Glutamatergic neuron (in vitro differentiated cells): ENCODE measurements at regions not wholly inside any gene's neighbourhood (a gene's known extent, or its start where the extent isn't known, plus 50 kb on each side); places are given as distances from the start of the nearest gene placed in this dataset.

Source experiments
- DNase-seq: peaks from one replicate; pipeline ENCODE4 v3.0.0; 2022
- H3K27ac Mint-ChIP-seq: one replicate; pipeline ENCODE4 v1.8.0; 2020; ENCODE audit warnings: mild to moderate bottlenecking, mixed read lengths, inconsistent platforms; ENCODE audit not compliant: unreplicated experiment
- H3K27me3 Mint-ChIP-seq: one replicate; pipeline ENCODE4 v1.8.0; 2020; ENCODE audit warnings: mild to moderate bottlenecking, moderate library complexity, mixed read lengths, inconsistent platforms; ENCODE audit not compliant: unreplicated experiment
- H3K36me3 Mint-ChIP-seq: one replicate; pipeline ENCODE4 v1.8.0; 2020; ENCODE audit warnings: mild to moderate bottlenecking, mixed read lengths, inconsistent platforms; ENCODE audit not compliant: unreplicated experiment
- H3K4me1 Mint-ChIP-seq: one replicate; pipeline ENCODE4 v1.8.0; 2020; ENCODE audit warnings: mild to moderate bottlenecking, low read depth, mixed read lengths, inconsistent platforms; ENCODE audit not compliant: unreplicated experiment
- H3K4me3 Mint-ChIP-seq: one replicate; pipeline ENCODE4 v1.8.0; 2020; ENCODE audit warnings: mild to moderate bottlenecking, mixed read lengths, inconsistent platforms; ENCODE audit not compliant: unreplicated experiment
- H3K9me3 Mint-ChIP-seq: one replicate; pipeline ENCODE4 v1.8.0; 2020; ENCODE audit warnings: mild to moderate bottlenecking, moderate library complexity, mixed read lengths, inconsistent platforms; ENCODE audit not compliant: unreplicated experiment
- TF ChIP-seq, protein P1 (sequence below): fragments of 200-600 bp; sonication (generic); IDR thresholded peaks from one replicate; pipeline ENCODE4 v1.5.0; 2021; ENCODE audit not compliant: partially characterized antibody, unreplicated experiment

DNA sequence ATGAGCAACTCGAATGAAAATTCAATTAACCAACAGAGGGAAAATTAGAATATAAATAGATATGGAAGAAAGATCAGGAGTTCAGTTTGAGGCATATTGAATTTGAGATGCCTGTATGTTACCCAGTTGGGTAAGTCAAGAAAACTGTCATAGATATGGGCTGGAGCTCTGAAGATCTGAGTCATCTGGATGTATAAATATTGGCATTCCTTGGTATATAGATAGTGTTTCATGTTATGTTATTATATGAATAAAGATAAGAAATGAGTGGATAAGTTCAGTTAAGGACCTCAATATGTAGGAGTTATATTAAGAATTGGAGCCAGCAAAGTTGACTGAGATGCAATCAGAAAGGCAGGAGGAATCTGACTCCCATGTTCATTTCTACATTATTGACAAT is 543.6 kb upstream of the SMIM31 start:
- peaks cover 2% of the 10 kb centered on the region for H3K4me1 Mint-ChIP-seq
- DNase-seq: no peak
- H3K4me3 Mint-ChIP-seq: no peak overlapping the region
- no peaks in the 10 kb centered on the region for H3K36me3 Mint-ChIP-seq
- no peak overlapping the region for H3K27ac Mint-ChIP-seq
- H3K9me3 Mint-ChIP-seq: peaks cover 1% of the 10 kb centered on the region
- TF ChIP-seq, protein P1, sequence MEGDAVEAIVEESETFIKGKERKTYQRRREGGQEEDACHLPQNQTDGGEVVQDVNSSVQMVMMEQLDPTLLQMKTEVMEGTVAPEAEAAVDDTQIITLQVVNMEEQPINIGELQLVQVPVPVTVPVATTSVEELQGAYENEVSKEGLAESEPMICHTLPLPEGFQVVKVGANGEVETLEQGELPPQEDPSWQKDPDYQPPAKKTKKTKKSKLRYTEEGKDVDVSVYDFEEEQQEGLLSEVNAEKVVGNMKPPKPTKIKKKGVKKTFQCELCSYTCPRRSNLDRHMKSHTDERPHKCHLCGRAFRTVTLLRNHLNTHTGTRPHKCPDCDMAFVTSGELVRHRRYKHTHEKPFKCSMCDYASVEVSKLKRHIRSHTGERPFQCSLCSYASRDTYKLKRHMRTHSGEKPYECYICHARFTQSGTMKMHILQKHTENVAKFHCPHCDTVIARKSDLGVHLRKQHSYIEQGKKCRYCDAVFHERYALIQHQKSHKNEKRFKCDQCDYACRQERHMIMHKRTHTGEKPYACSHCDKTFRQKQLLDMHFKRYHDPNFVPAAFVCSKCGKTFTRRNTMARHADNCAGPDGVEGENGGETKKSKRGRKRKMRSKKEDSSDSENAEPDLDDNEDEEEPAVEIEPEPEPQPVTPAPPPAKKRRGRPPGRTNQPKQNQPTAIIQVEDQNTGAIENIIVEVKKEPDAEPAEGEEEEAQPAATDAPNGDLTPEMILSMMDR: no peak
- peaks cover 4% of the 10 kb centered on the region for H3K27me3 Mint-ChIP-seq

DNA sequence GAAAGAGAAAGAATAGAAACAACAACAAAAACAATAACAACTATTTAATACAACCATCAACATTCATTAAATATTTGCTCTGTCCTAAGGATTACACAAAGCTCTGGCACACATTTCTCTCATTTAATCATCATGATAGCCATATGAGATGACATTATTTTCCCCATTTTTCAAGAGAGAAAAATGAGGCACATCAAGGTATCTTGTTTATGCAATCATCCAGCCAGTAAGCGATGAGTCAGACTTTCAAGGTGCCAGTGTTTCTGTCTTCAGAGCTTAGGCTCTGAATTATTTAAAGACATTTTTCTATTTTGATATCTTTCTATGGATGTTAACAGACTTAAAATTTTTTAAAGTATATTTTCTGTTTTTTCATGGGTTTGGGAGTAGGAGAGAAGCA is 541.8 kb upstream of the SMIM31 start:
- Mint-ChIP-seq H3K4me3 (no peak overlapping the region), H3K27me3 (peaks cover 4% of the 10 kb centered on the region), H3K9me3 (peaks cover 1% of the 10 kb centered on the region), H3K27ac (no peak overlapping the region), H3K36me3 (no peaks in the 10 kb centered on the region), H3K4me1 (peaks cover 3% of the 10 kb centered on the region)
- DNase-seq: no peak
- TF ChIP-seq, protein P1: no peak

DNA sequence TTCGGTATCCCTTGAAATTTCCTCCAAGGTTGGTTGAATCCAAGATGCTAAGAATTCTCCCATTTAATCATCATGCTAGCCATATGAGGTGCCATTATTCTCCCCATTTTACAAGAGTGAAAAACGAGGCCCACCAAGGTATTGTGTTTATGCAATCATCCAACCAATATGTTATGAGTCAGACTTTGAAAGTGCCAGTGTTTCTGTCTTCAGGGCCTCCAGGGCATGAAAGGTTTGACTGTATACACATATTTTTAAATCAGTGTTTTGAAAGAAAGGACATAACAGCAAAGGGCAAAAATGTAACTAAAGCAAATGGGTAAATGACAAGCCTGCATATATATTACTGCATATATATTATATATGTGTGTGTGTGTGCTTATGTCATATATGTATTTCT is 541.2 kb upstream of the SMIM31 start:
- Mint-ChIP-seq H3K36me3 (no peaks in the 10 kb centered on the region), H3K9me3 (peaks cover 1% of the 10 kb centered on the region), H3K4me3 (no peak overlapping the region), H3K27ac (no peak overlapping the region), H3K27me3 (peaks cover 2% of the 10 kb centered on the region), H3K4me1 (peaks cover 3% of the 10 kb centered on the region)
- DNase-seq: no peak
- TF ChIP-seq, protein P1: no peak

DNA sequence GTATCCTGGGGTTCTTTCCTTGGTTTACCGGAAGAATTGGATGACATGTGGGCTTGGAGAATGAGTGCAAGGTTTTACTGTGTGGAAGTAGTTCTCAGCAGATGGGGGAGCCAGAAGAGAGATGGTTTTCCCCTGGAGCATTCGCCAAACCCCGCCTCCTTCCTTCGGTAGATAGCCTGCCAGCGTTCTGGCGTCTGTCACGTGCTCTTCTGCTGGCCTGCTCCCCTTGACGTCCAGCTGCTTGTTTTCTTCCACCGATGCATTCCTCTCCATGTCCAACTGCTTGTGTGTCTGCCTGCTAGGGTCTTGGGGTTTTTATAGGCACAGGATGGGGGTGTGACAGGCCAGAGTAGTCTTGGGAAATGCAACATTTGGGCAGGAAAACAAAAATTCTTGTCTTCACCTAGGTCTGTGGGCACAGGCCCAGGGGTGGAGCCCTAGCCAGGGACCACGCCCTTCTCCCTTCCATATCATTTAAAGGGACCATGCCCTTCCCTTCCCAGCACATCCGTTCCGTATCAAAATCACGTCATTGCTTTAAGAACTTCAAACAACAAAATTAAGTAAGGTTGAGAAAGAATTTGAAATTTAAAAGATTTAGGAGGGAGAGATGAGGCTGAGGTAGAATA is 538.7 kb upstream of the SMIM31 start:
- H3K27ac Mint-ChIP-seq: peak overlapping the region; percentile 64
- no peaks in the 10 kb centered on the region for H3K36me3 Mint-ChIP-seq

DNA sequence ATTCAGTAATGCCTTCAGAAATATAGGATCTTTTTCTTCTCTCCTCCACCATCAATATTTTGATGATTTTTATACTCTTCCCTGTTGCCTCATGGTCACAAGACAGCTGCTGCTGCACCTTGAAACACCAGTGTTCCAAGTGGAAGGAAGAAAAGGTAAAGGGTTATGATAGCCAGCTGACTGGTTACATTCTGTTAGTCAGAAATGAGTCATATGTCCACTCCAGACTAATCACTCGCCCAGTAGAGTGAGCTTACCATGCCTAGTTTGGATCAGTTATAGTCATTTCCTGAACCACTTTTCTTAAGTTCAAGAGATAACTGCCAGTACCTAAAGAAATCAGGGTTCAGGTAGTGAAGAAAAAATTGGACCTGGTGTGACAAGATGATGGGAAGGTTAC is 532.3 kb upstream of the SMIM31 start:
- Mint-ChIP-seq H3K9me3 (no peaks in the 10 kb centered on the region), H3K4me3 (no peak overlapping the region), H3K4me1 (no peaks in the 10 kb centered on the region), H3K27me3 (peaks cover 3% of the 10 kb centered on the region), H3K36me3 (no peaks in the 10 kb centered on the region), H3K27ac (no peak overlapping the region)
- no peak for DNase-seq
- TF ChIP-seq, protein P1: no peak

More for the DNA sequence above, 538.7 kb upstream of the SMIM31 start:
- H3K4me1 Mint-ChIP-seq: peaks cover 3% of the 10 kb centered on the region
- DNase-seq: no peak
- no peak overlapping the region for H3K4me3 Mint-ChIP-seq
- peaks cover 1% of the 10 kb centered on the region for H3K9me3 Mint-ChIP-seq
- TF ChIP-seq, protein P1: no peak
- peaks cover 2% of the 10 kb centered on the region for H3K27me3 Mint-ChIP-seq
